ENCODE measurements at regions not wholly inside any gene's neighbourhood (a gene's known extent, or its start where the extent isn't known, plus 50 kb on each side); places are given as distances from the start of the nearest gene placed in this dataset.

DNA sequence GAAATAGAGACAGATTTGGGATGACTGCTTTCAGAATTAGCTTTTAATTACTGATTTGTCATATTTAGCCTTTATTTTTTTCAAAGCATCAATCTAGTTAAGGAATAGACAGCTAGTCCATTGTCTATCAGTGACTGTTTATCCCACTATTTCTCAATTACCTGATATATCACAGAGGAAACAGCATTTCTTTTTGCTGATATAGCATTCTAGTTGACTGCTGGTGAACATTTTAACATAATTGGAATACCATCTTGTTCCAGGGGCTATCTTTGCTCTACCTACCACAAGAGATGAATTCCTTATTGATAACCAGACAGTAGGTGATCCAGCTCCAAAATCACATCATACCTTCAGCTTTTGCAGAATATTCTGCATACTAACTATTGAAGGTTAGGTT is 982.7 kb downstream of the SQOR start:
- H3K4me1 ChIP-seq (ENCODE audit: control insufficient read depth, insufficient read depth, low read length) = no peaks in the 10 kb centered on the region
- no peaks in the 10 kb centered on the region for H3K36me3 ChIP-seq (ENCODE audit: control insufficient read depth, insufficient read depth, low read length)
- no peak overlapping the region for H3K4me3 ChIP-seq (ENCODE audit: low read length)
- no peaks in the 10 kb centered on the region for H3K27me3 ChIP-seq (ENCODE audit: control insufficient read depth, insufficient read depth, low read length)
- H3K9me3 ChIP-seq (replicated peaks; ENCODE audit: control insufficient read depth, low read depth, low read length) = no peaks in the 10 kb centered on the region
- DNase-seq = no peak
- H3K27ac ChIP-seq (ENCODE audit: low read length) = no peak overlapping the region

GRCh38 chr15:46618984-46619383 is 984.2 kb downstream of the SQOR start:
- Histone ChIP-seq H3K9me3 (replicated peaks; ENCODE audit: control insufficient read depth, low read depth, low read length) (no peaks in the 10 kb centered on the region), H3K4me1 (ENCODE audit: control insufficient read depth, insufficient read depth, low read length) (no peaks in the 10 kb centered on the region), H3K27ac (ENCODE audit: low read length) (no peak overlapping the region), H3K4me3 (ENCODE audit: low read length) (no peak overlapping the region), H3K27me3 (ENCODE audit: control insufficient read depth, insufficient read depth, low read length) (no peaks in the 10 kb centered on the region), H3K36me3 (ENCODE audit: control insufficient read depth, insufficient read depth, low read length) (no peaks in the 10 kb centered on the region)
- DNase-seq = no peak
- 100% methylated on average over 1 of the region's 2 CpGs for WGBS (ENCODE audit: insufficient coverage)

DNA sequence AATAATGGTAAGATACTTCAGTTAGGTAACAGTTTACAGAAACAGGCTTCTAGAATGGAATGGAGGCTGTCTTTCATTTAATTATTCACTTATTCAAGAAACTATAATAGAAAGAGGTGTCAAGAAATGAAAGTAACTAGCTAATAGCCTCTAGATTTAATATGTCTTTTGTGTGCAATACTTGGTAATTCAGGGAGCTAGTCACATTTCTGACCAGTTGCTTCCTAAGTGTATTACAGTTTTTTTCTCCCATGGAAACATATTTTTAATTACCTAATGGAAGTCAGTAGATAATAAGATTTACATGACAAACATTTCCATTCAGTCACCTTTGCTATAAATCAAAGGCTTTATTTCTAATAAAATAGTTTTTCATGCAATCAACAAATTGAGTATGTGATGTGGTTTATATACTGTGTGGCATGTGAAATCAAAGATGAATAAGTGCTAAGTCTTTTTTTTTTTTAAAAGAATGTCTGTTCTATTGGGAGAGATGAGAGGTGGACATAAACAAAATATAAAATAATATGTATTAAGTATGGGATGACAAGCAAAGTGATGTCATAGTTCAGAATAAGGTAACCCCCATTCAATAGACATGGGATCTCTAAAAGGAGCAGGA is 985.7 kb downstream of the SQOR start:
- Histone ChIP-seq H3K4me1 (ENCODE audit: control insufficient read depth, insufficient read depth, low read length) (no peaks in the 10 kb centered on the region), H3K27me3 (ENCODE audit: control insufficient read depth, insufficient read depth, low read length) (no peaks in the 10 kb centered on the region), H3K9me3 (replicated peaks; ENCODE audit: control insufficient read depth, low read depth, low read length) (no peaks in the 10 kb centered on the region), H3K27ac (ENCODE audit: low read length) (no peak overlapping the region), H3K36me3 (ENCODE audit: control insufficient read depth, insufficient read depth, low read length) (no peaks in the 10 kb centered on the region), H3K4me3 (ENCODE audit: low read length) (no peak overlapping the region)
- no peak for DNase-seq

GRCh38 chr15:46622851-46623250 is 988.0 kb downstream of the SQOR start:
- Histone ChIP-seq H3K27me3 (ENCODE audit: control insufficient read depth, insufficient read depth, low read length) (no peaks in the 10 kb centered on the region), H3K36me3 (ENCODE audit: control insufficient read depth, insufficient read depth, low read length) (no peaks in the 10 kb centered on the region), H3K27ac (ENCODE audit: low read length) (no peak overlapping the region), H3K9me3 (replicated peaks; ENCODE audit: control insufficient read depth, low read depth, low read length) (peaks cover 4% of the 10 kb centered on the region), H3K4me1 (ENCODE audit: control insufficient read depth, insufficient read depth, low read length) (no peaks in the 10 kb centered on the region), H3K4me3 (ENCODE audit: low read length) (no peak overlapping the region)
- no CpG with 5 or more reads among the region's 2 CpGs for WGBS (ENCODE audit: insufficient coverage)
- no peak for DNase-seq

DNA sequence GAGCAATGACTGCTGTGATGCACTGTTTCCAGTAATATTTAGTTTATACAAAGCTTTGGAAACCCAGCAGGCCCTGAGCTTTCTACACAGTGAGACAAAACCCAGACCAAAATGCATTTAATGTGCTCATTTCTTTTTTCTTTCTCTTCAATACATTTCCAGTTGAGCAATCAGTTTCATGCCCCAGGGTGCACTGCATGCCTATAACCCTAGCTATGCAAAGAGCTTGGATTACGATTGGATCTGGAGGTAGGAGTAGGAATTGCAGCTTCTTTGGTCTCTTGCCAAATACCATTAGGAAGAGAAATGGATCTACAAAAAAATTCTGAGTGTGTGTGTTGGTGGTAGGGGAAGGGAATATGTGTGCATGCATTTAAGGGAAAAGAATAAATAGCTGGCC is 1001.4 kb downstream of the SQOR start:
- peak; percentile 10 for DNase-seq
- no peak overlapping the region for H3K4me3 ChIP-seq (ENCODE audit: low read length)
- H3K27me3 ChIP-seq (ENCODE audit: control insufficient read depth, insufficient read depth, low read length) = no peaks in the 10 kb centered on the region
- no peaks in the 10 kb centered on the region for H3K9me3 ChIP-seq (replicated peaks; ENCODE audit: control insufficient read depth, low read depth, low read length)
- H3K36me3 ChIP-seq (ENCODE audit: control insufficient read depth, insufficient read depth, low read length) = no peaks in the 10 kb centered on the region
- no peak overlapping the region for H3K27ac ChIP-seq (ENCODE audit: low read length)
- 33% methylated on average over 1 of the region's 1 CpG for WGBS (ENCODE audit: insufficient coverage)
- H3K4me1 ChIP-seq (ENCODE audit: control insufficient read depth, insufficient read depth, low read length) = no peaks in the 10 kb centered on the region

DNA sequence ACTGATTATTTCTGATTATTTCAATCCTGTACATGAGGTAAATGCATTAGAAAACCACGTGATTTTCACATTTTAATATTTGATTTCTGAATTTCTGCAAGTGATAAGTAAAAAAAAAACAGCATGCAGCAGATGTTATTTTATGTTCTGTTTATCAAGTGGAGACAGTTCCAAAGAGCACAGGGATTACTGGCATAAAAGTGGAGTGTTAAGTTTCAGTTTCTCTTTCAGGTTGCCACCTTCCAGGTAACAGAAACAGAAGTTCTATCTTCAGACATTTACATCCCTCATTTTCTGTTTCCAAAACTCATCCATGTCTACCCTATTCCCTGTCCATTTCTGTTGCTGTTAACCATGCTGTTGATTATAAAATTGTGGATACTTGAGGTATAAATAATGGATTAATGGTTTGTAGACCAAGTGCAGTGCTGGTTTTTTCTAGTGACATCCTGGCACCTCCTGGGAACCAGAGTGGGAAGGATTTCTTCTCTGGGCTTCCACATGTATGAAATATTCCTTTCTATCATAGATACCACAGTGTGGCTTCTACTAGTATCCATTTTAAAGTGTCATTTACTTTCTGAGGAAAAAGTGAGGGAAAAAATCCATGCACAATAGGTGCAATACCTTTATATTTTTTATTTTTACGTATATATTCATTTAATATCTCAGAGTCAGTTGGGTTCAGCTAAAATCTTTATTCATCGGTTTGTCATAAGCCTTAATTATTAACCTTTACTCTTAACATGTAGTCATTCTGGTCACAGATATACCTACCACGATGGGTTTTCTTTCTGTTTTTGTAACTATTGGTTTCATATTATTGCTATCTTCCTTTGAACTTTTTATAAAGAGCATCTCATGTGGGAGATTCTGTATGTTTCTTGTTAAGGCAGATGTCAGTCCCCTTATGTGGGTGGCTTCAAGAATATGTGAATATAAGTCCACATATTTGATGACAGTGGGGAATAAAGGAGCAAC is 1010.0 kb downstream of the SQOR start:
- no peak for DNase-seq
- Histone ChIP-seq H3K27ac (ENCODE audit: low read length) (no peak overlapping the region), H3K27me3 (ENCODE audit: control insufficient read depth, insufficient read depth, low read length) (no peaks in the 10 kb centered on the region), H3K36me3 (ENCODE audit: control insufficient read depth, insufficient read depth, low read length) (no peaks in the 10 kb centered on the region), H3K9me3 (replicated peaks; ENCODE audit: control insufficient read depth, low read depth, low read length) (no peaks in the 10 kb centered on the region), H3K4me1 (ENCODE audit: control insufficient read depth, insufficient read depth, low read length) (no peaks in the 10 kb centered on the region), H3K4me3 (ENCODE audit: low read length) (no peak overlapping the region)
- WGBS (ENCODE audit: insufficient coverage) = no CpG with 5 or more reads among the region's 4 CpGs

- 83% methylated on average over 1 of the region's 1 CpG for WGBS (ENCODE audit: insufficient coverage)
- Histone ChIP-seq H3K4me3 (ENCODE audit: low read length) (no peak overlapping the region), H3K27ac (ENCODE audit: low read length) (no peak overlapping the region), H3K9me3 (replicated peaks; ENCODE audit: control insufficient read depth, low read depth, low read length) (no peaks in the 10 kb centered on the region), H3K27me3 (ENCODE audit: control insufficient read depth, insufficient read depth, low read length) (no peaks in the 10 kb centered on the region), H3K4me1 (ENCODE audit: control insufficient read depth, insufficient read depth, low read length) (no peaks in the 10 kb centered on the region), H3K36me3 (ENCODE audit: control insufficient read depth, insufficient read depth, low read length) (no peaks in the 10 kb centered on the region)
- no peak for DNase-seq
These were observed 1011.7 kb downstream of the SQOR start for GRCh38 chr15:46646490-46646889.

GRCh38 chr15:46647046-46647445 is 1012.2 kb downstream of the SQOR start:
- no peaks in the 10 kb centered on the region for H3K36me3 ChIP-seq (ENCODE audit: control insufficient read depth, insufficient read depth, low read length)
- H3K27ac ChIP-seq (ENCODE audit: low read length) = no peak overlapping the region
- WGBS (ENCODE audit: insufficient coverage) = no CpG with 5 or more reads among the region's 1 CpG
- H3K4me1 ChIP-seq (ENCODE audit: control insufficient read depth, insufficient read depth, low read length) = no peaks in the 10 kb centered on the region
- DNase-seq = no peak
- no peaks in the 10 kb centered on the region for H3K9me3 ChIP-seq (replicated peaks; ENCODE audit: control insufficient read depth, low read depth, low read length)
- no peaks in the 10 kb centered on the region for H3K27me3 ChIP-seq (ENCODE audit: control insufficient read depth, insufficient read depth, low read length)
- H3K4me3 ChIP-seq (ENCODE audit: low read length) = no peak overlapping the region

DNA sequence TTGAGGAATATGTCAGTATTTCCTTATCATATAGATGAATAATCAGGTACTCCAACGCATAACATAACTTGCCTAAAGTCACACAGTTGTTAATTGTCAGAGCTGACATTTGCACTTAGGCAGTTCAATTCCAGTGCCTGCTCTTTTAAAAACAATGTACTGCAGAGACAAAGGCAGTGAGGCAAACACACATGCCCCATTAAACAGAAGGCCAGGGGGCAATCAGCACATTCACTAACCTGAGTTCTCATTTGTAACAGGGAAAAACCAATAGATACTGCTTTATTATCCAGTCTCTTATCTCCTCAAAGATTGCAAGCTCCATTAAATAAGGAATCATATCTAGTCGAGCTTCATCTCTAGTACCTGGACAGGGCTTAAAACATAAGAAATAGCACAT is 1017.4 kb downstream of the SQOR start:
- Histone ChIP-seq H3K36me3 (ENCODE audit: control insufficient read depth, insufficient read depth, low read length) (no peaks in the 10 kb centered on the region), H3K9me3 (replicated peaks; ENCODE audit: control insufficient read depth, low read depth, low read length) (no peaks in the 10 kb centered on the region), H3K27me3 (ENCODE audit: control insufficient read depth, insufficient read depth, low read length) (no peaks in the 10 kb centered on the region), H3K4me3 (ENCODE audit: low read length) (no peak overlapping the region), H3K27ac (ENCODE audit: low read length) (no peak overlapping the region), H3K4me1 (ENCODE audit: control insufficient read depth, insufficient read depth, low read length) (no peaks in the 10 kb centered on the region)
- DNase-seq = no peak
- WGBS (ENCODE audit: insufficient coverage) = 80% methylated on average over 1 of the region's 2 CpGs

DNA sequence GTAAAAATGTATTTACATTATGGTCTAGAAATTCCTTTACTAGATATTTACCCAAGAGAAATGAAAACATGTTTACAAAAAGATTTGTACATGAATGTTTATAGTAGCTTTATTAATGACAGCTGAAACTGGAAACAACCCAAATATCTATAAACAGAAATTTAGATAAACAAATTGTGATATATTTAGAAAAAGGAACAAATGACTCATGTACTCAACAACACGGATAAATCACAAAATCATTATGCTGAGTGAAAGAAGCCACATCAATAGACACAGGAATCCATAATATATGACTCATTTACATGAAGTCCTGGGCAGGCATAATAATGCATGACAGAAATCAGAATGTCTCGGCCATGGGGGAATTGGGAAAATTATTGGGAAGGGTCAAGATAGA is 1020.2 kb downstream of the SQOR start:
- Histone ChIP-seq H3K27me3 (ENCODE audit: control insufficient read depth, insufficient read depth, low read length) (no peaks in the 10 kb centered on the region), H3K4me1 (ENCODE audit: control insufficient read depth, insufficient read depth, low read length) (no peaks in the 10 kb centered on the region), H3K9me3 (replicated peaks; ENCODE audit: control insufficient read depth, low read depth, low read length) (no peaks in the 10 kb centered on the region), H3K27ac (ENCODE audit: low read length) (no peak overlapping the region), H3K36me3 (ENCODE audit: control insufficient read depth, insufficient read depth, low read length) (no peaks in the 10 kb centered on the region), H3K4me3 (ENCODE audit: low read length) (no peak overlapping the region)
- no peak for DNase-seq
- no CpG with 5 or more reads among the region's 2 CpGs for WGBS (ENCODE audit: insufficient coverage)

Data from muscle of leg (tissue), 3 donors.